HepG2 (cell line): ENCODE measurements at regions not wholly inside any gene's neighbourhood (a gene's known extent, or its start where the extent isn't known, plus 50 kb on each side); places are given as distances from the start of the nearest gene placed in this dataset.

Experiments used
- FOXK1 ChIP-seq: sonication (generic); formaldehyde crosslinking; IDR thresholded peaks from 2 replicates; pipeline ENCODE4 v1.4.0; 2020; ENCODE audit warnings: low read depth, missing genetic modification reagents, borderline replicate concordance
- GFI1 ChIP-seq: sonication (generic); formaldehyde crosslinking; IDR thresholded peaks from 2 replicates; pipeline ENCODE4 v1.5.0; 2020; ENCODE audit warnings: missing genetic modification reagents, mild to moderate bottlenecking, borderline replicate concordance
- IKZF4 ChIP-seq: sonication (generic); formaldehyde crosslinking; IDR thresholded peaks from 2 replicates; pipeline ENCODE4 v1.5.1; 2020; ENCODE audit warnings: borderline replicate concordance, mild to moderate bottlenecking, low read depth, missing genetic modification reagents; ENCODE audit errors: not compliant biosample characterization
- ISX ChIP-seq: sonication (generic); formaldehyde crosslinking; conservative IDR thresholded peaks from 2 replicates; pipeline ENCODE4 v1.5.0; 2020; ENCODE audit warnings: missing genetic modification reagents
- MIER2 ChIP-seq: IDR thresholded peaks from 2 replicates; pipeline ENCODE4 v1.6.1; 2016; ENCODE audit warnings: missing biosample characterization, missing genetic modification reagents
- MLX ChIP-seq: IDR thresholded peaks from 2 replicates; pipeline ENCODE4 v1.6.1; 2016
- NAIF1 ChIP-seq: sonication (generic); formaldehyde crosslinking; IDR thresholded peaks from 2 replicates; pipeline ENCODE4 v1.5.0; 2020; ENCODE audit warnings: mild to moderate bottlenecking, missing genetic modification reagents, borderline replicate concordance
- PCBP2 ChIP-seq: fragments of 200-400 bp; formaldehyde crosslinking; optimal IDR thresholded peaks from 2 replicates; pipeline ENCODE3; 2018; ENCODE audit warnings: low read length, low read depth; ENCODE audit not compliant: poor library complexity, severe bottlenecking
- POLR2A ChIP-seq, 2 experiments: IDR thresholded peaks; 2 replicates each; pipeline ENCODE4 v1.6.1; 2011; ENCODE audit warnings: low read depth in 2 of 2, low read length in 2 of 2, mild to moderate bottlenecking in 1 of 2, moderate library complexity in 1 of 2; ENCODE audit not compliant: insufficient read depth in 1 of 2
- RARA ChIP-seq: IDR thresholded peaks from 2 replicates; pipeline ENCODE4 v1.6.1; 2016; ENCODE audit warnings: missing genetic modification reagents, missing compliant biosample characterization
- TBP ChIP-seq: sonication (generic); formaldehyde crosslinking; IDR thresholded peaks from 2 replicates; pipeline ENCODE4 v1.5.0; 2020; ENCODE audit warnings: missing genetic modification reagents
- TERF1 ChIP-seq: sonication (generic); formaldehyde crosslinking; IDR thresholded peaks from 2 replicates; pipeline ENCODE4 v1.8.0; 2022; ENCODE audit warnings: mild to moderate bottlenecking, missing genetic modification reagents, moderate library complexity
- THAP9 ChIP-seq: sonication (generic); formaldehyde crosslinking; IDR thresholded peaks from 2 replicates; pipeline ENCODE4; 2020; ENCODE audit warnings: missing genetic modification reagents, mild to moderate bottlenecking, borderline replicate concordance
- ZNF432 ChIP-seq: sonication (generic); formaldehyde crosslinking; IDR thresholded peaks from 2 replicates; pipeline ENCODE4 v1.5.0; 2020; ENCODE audit warnings: missing genetic modification reagents, mild to moderate bottlenecking, borderline replicate concordance
- ZNF569 ChIP-seq: sonication (generic); formaldehyde crosslinking; IDR thresholded peaks from 2 replicates; pipeline ENCODE4 v1.5.0; 2020; ENCODE audit warnings: mild to moderate bottlenecking, missing genetic modification reagents, moderate library complexity, borderline replicate concordance
- ZNF780A ChIP-seq: sonication (generic); formaldehyde crosslinking; IDR thresholded peaks from 2 replicates; pipeline ENCODE4 v1.8.0; 2022; ENCODE audit warnings: mild to moderate bottlenecking, missing genetic modification reagents, moderate library complexity

- no peak for TF ChIP-seq FOXK1 (CRISPR knock-in tag)
- TF ChIP-seq ZNF780A (CRISPR knock-in tag) = no peak
- no peak for TF ChIP-seq MIER2 (CRISPR knock-in tag)
- TF ChIP-seq MLX (CRISPR knock-in tag) = no peak
- TF ChIP-seq THAP9 (CRISPR knock-in tag) = no peak
- TF ChIP-seq TBP = no peak
- TF ChIP-seq NAIF1 = no peak
- no peak for TF ChIP-seq GFI1 (CRISPR knock-in tag)
- TF ChIP-seq RARA (CRISPR knock-in tag) = no peak
- no peak for TF ChIP-seq ZNF432
- TF ChIP-seq PCBP2 = no peak
- no peak for TF ChIP-seq ISX (CRISPR knock-in tag)
- no peak for TF ChIP-seq ZNF569
- TF ChIP-seq IKZF4 (CRISPR knock-in tag) = no peak
- no peak for TF ChIP-seq POLR2A (IDR thresholded peaks at IDR 0.05; ENCODE audit: insufficient read depth in 1 of 2, low read depth in 2 of 2, low read length in 2 of 2)
- no peak for TF ChIP-seq TERF1 (CRISPR knock-in tag)
- TF ChIP-seq, all 625 proteins: peak for 33
These were observed 190.7 kb upstream of the NDN start (continued) for GRCh38 chr15:23877502-23878412.
